Activated naive CD4-positive, alpha-beta T cell treated with anti-CD3 and anti-CD28 coated beads, Interleukin-2, amount 50 U/mL, for 16 hours (primary cell): ENCODE measurements at regions not wholly inside any gene's neighbourhood (a gene's known extent, or its start where the extent isn't known, plus 50 kb on each side); places are given as distances from the start of the nearest gene placed in this dataset.
"Not testable (repeated sequence)": the region's sequence is repeated elsewhere in the genome, so short reads cannot be mapped to it uniquely, and the experiment has no call there.

Source experiments
- DNase-seq: peaks from one replicate; pipeline ENCODE4 v3.0.0-alpha.2; 2020

GRCh38 chr6:167230288-167230687 is 60.8 kb upstream of the UNC93A start:
- no peak for DNase-seq

GRCh38 chr6:167232356-167232755 is 58.8 kb upstream of the UNC93A start:
- no peak for DNase-seq

- no peak for DNase-seq
Observed at GRCh38 chr6:167233490-167233889, 57.6 kb upstream of the UNC93A start.

GRCh38 chr6:167234576-167234975 is 56.5 kb upstream of the UNC93A start:
- not testable (repeated sequence) for DNase-seq

GRCh38 chr6:167235005-167235404 is 56.1 kb upstream of the UNC93A start:
- DNase-seq, result no peak

- DNase-seq, result no peak
Observed at GRCh38 chr6:167235421-167236238, 55.5 kb upstream of the UNC93A start.

- DNase-seq, result no peak
Observed at GRCh38 chr6:167236239-167236571, 54.9 kb upstream of the UNC93A start.

- DNase-seq, result no peak
Observed at GRCh38 chr6:167237438-167238145, 53.5 kb upstream of the UNC93A start.

- DNase-seq, result no peak
Observed at GRCh38 chr6:167238146-167238693, 52.9 kb upstream of the UNC93A start.

GRCh38 chr6:167238694-167239467 is 52.2 kb upstream of the UNC93A start:
- DNase-seq, result no peak

- not testable (repeated sequence) for DNase-seq
Observed at GRCh38 chr6:167239470-167239869, 51.6 kb upstream of the UNC93A start.

- DNase-seq, result no peak
Observed at GRCh38 chr6:167240034-167240541, 51.0 kb upstream of the UNC93A start.
